ENCODE measurements at regions not wholly inside any gene's neighbourhood (a gene's known extent, or its start where the extent isn't known, plus 50 kb on each side); places are given as distances from the start of the nearest gene placed in this dataset.
"Not testable (repeated sequence)": the region's sequence is repeated elsewhere in the genome, so short reads cannot be mapped to it uniquely, and the experiment has no call there.

GRCh38 chr1:146282807-146283526, 54.1 kb upstream of the NOTCH2NLA start:
- not testable (repeated sequence) for DNase-seq (ENCODE audit: low spot score)

- not testable (repeated sequence) for DNase-seq (ENCODE audit: low spot score)
Observed at GRCh38 chr1:146281522-146281921, 52.7 kb upstream of the NOTCH2NLA start.

- not testable (repeated sequence) for DNase-seq (ENCODE audit: low spot score)
Observed at GRCh38 chr1:146278758-146279157, 49.9 kb upstream of the NOTCH2NLA start.
